Forelimb muscle (tissue), 1 donor: ENCODE measurements at regions not wholly inside any gene's neighbourhood (a gene's known extent, or its start where the extent isn't known, plus 50 kb on each side); places are given as distances from the start of the nearest gene placed in this dataset.
"Not testable (repeated sequence)": the region's sequence is repeated elsewhere in the genome, so short reads cannot be mapped to it uniquely, and the experiment has no call there.

Source experiments
- DNase-seq: peaks from one replicate; pipeline ENCODE4 v3.0.0-alpha.2; 2013; ENCODE audit warnings: low read depth

DNA sequence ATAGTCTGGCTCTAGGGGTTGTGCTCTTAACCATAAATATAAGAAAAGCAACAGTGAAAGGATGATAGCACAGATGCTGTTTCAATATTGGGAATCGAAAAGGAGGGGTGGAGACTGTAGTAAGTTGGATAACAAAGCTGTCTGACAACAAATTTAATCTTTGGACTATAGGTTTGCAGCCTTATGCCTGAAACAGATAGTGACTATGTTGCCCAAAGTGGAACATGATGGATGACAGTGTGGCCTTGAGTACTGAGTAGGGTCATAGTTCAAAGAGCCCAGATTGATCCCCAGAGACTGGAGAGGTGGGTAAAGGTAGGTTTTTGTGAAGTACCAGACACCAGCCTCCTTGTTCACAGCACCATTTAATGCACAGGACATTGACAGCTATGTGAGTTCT, 144.0 kb upstream of the PALMD start:
- DNase-seq: no peak

GRCh38 chr1:99502400-99502799, 143.5 kb upstream of the PALMD start:
- DNase-seq: no peak

DNA sequence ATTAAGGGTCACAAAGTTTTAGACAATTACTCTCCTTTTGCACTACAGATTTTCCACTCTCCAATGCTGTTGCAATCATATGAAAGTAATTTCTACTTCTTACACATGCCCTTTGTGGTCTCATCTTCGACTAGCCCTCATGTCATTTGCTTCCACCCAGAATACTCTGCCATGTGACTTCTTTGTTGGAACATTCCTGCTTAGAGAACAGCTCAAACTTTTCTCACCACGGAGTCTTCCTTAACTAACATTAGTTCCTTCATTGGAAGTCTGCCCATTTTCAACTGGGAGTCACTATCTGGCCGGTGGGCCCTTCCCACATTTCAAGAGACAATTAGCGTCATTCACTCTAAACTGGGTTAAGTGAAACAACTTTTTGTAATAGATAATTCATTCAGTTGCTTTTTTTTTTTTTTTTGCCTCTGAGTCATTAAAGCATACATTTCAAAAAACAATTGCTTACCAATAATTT, 142.6 kb upstream of the PALMD start:
- DNase-seq: no peak

DNA sequence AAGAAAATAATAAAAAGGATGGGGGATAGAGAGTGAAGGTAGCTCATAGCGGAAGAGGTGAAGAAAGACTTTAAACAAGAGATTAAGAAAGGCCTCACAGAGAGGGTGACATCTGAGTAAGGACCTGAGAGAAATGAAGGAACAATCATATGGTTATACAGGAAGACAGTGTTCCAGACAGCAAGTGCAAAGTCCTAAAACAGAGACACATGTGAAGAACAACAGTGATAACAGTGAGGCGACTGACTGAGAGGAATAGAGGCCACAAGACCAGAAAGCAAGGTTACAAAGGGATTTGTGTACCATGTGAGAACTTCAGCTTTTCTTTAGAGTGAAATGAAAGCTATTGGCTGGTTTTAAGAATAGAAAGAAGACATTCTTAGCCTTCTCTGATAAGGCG, 141.6 kb upstream of the PALMD start:
- no peak for DNase-seq

- DNase-seq: no peak
Observed at GRCh38 chr1:99506631-99507030, 139.3 kb upstream of the PALMD start.

DNA sequence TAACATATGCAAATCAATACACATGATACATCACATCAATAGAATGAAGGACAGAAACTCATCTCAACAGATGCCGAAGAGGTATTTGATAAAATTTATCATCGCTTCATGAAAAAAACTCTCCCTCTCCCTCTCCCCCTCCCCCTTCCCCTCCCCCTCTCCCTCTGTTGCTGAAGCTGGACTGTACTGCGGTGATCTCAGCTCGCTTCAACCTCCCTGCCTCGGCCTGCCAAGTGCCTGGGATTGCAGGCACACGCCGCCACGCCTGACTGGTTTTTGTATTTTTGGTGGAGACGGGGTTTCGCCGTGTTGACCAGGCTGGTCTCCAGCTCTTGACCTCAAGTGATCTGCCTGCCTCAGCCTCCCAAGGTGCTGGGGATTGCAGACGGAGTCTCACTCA, 138.5 kb upstream of the PALMD start:
- DNase-seq: not testable (repeated sequence)

DNA sequence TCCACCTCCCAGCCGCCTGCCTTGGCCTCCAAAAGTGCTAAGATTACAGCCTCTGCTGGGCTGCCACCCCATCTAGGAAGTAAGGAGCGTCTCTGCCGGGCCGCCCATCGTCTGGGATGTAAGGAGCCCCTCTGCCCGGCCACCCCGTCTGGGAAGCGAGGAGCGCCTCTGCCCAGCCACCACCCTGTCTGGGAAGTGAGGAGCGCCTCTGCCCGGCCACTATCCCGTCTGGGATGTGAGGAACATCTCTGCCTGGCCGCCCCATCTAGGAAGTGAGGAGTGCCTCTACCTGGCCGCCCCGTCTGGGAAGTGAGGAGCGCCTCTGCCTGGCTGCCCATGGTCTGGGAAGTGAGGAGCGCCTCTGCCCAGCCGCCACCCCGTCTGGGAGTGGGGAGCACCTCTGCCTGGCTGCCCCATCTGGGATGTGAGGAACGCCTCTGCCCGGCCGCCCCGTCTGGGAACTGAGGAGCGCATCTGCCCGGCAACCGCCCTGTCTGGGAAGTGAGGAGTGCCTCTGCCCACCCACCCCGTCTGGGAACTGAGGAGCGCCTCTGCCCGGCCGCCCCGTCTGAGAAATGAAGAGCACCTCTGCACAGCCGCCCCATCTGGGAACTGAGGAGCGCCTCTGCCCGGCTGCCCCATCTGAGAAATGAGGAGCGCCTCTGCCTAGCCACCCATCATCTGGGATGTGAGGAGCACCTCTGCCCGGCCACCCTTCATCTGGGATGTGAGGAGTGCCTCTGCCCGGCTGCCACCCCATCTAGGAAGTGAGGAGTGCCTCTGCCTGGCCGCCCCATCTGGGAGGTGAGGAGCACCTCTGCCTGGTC, 137.8 kb upstream of the PALMD start:
- no peak for DNase-seq

DNA sequence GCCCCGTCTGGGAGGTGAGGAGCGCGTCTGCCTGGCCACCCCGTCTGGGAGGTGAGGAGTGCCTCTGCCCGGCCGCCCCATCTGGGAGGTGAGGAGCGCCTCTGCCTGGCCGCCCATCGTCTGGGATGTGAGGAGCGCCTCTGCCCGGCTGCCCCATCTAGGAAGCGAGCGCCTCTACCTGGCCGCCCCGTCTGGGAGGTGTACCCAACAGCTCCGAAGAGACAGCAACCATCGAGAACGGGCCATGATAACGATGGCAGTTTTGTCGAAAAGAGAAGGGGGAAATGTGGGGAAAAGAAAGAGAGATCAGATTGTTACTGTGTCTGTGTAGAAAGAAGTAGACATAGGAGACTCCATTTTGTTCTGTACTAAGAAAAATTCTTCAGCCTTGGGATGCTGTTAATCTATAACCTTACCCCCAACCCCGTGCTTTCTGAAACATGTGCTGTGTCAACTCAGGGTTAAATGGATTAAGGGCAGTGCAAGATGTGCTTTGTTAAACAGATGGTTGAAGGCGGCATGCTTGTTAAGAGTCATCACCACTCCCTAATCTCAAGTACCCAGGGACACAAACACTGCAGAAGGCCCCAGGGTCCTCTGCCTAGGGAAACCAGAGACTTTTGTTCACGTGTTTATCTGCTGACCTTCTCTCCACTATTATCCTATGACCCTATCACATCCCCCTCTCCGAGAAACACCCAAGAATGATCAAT, 137.0 kb upstream of the PALMD start:
- DNase-seq: not testable (repeated sequence)

DNA sequence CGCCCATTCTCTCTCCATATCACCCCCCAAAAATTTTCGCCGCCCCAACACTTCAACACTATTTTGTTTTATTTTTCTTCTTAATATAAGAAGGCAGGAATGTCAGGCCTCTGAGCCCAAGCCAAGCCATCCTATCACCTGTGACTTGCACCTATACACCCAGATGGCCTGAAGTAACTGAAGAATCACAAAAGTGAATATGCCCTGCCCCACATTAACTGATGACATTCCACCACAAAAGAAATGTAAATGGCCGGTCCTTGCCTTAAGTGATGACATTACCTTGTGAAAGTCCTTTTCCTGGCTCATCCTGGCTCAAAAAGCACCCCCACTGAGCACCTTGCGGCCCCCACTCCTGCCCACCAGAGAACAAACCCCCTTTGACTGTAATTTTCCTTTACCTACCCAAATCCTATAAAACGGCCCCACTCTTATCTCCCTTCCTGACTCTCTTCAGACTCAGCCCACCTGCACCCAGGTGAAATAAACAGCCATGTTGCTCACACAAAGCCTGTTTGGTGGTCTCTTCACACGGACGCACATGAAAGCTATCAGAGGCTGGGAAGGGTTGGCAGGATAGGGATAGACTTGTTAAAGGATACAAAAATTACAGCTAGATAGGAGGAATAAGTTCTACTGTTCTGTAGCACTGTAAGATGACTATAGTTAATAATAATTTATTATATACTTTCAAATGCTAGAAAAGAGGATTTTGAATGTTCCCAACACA, 130.9 kb upstream of the PALMD start:
- DNase-seq: not testable (repeated sequence)

- DNase-seq: peak; percentile 35
Observed at GRCh38 chr1:99516141-99516540, 129.8 kb upstream of the PALMD start.

GRCh38 chr1:99520121-99520520, 125.8 kb upstream of the PALMD start:
- DNase-seq: no peak

- no peak for DNase-seq
Observed at GRCh38 chr1:99525331-99525730, 120.6 kb upstream of the PALMD start.

DNA sequence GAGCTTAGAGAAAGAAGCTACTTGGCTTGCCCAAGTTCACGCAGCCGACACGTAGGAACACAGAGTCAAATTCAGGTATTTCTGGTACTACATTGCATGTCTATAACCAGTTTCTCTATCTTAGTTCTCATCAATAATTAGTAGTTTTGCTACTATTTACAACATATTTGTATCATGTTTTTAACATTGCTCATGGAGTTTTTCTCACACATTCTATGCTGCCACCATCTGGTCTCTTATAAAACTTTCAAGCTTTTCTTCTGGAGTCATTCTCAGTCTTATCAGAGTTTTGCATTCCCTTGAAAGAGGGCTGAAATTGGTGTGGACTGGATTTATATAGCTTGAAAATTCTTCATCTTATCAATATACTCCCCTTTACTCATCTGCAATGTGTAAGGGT, 118.8 kb upstream of the PALMD start:
- no peak for DNase-seq

GRCh38 chr1:99527545-99527944, 118.4 kb upstream of the PALMD start:
- no peak for DNase-seq

- DNase-seq: no peak
Observed at GRCh38 chr1:99529002-99529401, 116.9 kb upstream of the PALMD start.

GRCh38 chr1:99531578-99532275, 114.2 kb upstream of the PALMD start:
- DNase-seq: no peak

- no peak for DNase-seq
Observed at GRCh38 chr1:99532276-99532580, 113.7 kb upstream of the PALMD start.

GRCh38 chr1:99533909-99534637, 111.8 kb upstream of the PALMD start:
- DNase-seq: no peak

DNA sequence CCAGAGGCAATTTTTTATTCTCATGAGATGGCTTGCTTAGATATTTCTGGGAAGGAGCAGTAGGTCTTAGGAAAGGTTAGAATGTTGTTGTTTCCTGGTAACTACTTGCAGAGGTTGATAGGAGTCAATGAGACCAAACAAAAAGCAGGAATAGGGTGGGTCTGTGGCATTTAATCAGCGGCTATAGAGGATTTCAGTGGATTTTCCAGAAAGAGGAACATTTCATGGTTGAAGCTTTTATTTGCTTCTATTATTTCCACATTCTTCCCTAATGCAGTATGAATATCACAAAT, 111.3 kb upstream of the PALMD start:
- DNase-seq: no peak

DNA sequence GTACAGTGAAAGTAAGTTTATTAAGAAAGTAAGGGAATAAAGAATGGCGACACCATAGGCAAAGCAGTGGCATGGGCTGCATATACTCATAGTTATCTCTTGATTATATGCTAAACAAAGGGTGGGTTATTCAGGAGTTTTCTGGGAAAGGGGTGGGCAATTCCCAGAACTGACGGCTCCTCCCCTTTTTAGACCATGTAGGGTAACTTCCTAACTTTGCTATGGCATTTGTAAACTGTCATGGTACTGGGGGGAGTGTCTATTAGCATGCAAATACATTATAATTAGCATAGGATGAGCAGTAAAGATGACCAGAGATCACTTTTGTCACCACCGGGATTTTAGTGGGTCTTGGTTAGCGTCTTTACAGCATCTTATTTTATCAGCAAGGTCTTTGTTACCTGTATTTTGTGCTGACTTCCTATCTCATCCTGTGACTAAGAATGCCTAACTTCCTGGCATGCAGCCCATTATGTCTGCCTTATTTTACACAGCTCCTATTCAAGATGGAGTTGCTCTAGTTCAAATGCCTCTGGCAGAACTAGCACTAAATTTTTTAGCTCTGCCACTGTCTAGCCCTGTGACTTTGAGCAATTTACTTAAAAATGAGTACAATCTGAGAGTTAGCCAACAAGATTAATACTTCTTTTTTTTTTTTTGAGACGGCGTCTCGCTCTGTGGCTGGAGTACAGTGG, 110.3 kb upstream of the PALMD start:
- no peak for DNase-seq
